ENCODE measurements at regions not wholly inside any gene's neighbourhood (a gene's known extent, or its start where the extent isn't known, plus 50 kb on each side); places are given as distances from the start of the nearest gene placed in this dataset.

GRCh38 chr6:100136590-100136989 is 142.6 kb upstream of the MCHR2 start:
- Mint-ChIP-seq H3K36me3 (ENCODE audit: unreplicated experiment) (no peaks in the 10 kb centered on the region), H3K27ac (ENCODE audit: unreplicated experiment) (no peak overlapping the region), H3K27me3 (ENCODE audit: unreplicated experiment) (peaks cover 2% of the 10 kb centered on the region), H3K4me3 (ENCODE audit: unreplicated experiment) (no peak overlapping the region), H3K4me1 (ENCODE audit: unreplicated experiment) (no peaks in the 10 kb centered on the region), H3K9me3 (ENCODE audit: unreplicated experiment) (peaks cover 3% of the 10 kb centered on the region)
- no peak for TF ChIP-seq CTCF (IDR thresholded peaks at IDR 0.05)
- DNase-seq (ENCODE audit: extremely low spot score, unreplicated experiment) = no peak

DNA sequence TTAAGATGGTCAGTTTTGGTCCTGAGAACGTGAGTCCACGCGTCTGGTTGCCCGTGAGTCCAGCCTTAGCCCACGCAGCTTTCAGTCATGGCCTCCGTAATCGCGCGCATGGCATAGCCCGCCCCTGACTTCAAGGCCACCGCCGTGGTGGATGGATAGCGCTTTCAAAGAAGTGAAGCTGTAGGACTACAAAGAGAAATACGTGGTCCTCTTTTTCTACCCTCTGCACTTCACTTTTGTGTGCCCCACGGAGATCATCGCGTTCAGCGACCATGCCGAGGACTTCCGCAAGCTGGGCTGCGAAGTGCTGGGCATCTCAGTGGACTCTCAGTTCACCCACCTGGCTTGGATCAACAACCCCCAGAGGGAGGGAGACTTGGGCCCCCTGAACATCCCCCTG is 142.0 kb upstream of the MCHR2 start:
- Mint-ChIP-seq H3K9me3 (ENCODE audit: unreplicated experiment) (peaks cover 9% of the 10 kb centered on the region), H3K4me1 (ENCODE audit: unreplicated experiment) (no peaks in the 10 kb centered on the region), H3K27ac (ENCODE audit: unreplicated experiment) (no peak overlapping the region), H3K4me3 (ENCODE audit: unreplicated experiment) (no peak overlapping the region), H3K36me3 (ENCODE audit: unreplicated experiment) (peaks cover 2% of the 10 kb centered on the region), H3K27me3 (ENCODE audit: unreplicated experiment) (peaks cover 2% of the 10 kb centered on the region)
- no peak for TF ChIP-seq CTCF (IDR thresholded peaks at IDR 0.05)
- no peak for DNase-seq (ENCODE audit: extremely low spot score, unreplicated experiment)

DNA sequence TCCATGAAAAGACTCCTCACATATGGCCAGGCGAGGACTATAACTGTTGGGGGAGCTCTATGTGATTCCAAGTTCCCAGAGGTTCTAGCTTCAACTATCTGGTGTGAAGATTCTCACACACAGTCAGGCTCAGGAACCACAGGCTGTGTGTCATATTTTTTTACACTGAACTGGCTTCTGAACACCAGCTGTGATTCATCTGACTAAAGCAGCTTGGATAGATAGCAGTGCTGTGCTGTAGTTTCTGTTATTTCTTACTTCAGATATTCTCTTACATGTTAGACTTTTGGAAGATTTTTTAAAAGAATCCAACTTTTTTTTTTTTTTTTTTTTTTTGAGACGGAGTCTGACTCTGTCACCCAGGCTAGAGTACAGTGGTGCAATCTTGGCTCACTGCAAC is 140.7 kb upstream of the MCHR2 start:
- H3K27ac Mint-ChIP-seq (ENCODE audit: unreplicated experiment) = no peak overlapping the region
- peaks cover 2% of the 10 kb centered on the region for H3K27me3 Mint-ChIP-seq (ENCODE audit: unreplicated experiment)
- peaks cover 19% of the 10 kb centered on the region for H3K9me3 Mint-ChIP-seq (ENCODE audit: unreplicated experiment)
- no peak for DNase-seq (ENCODE audit: extremely low spot score, unreplicated experiment)
- no peak overlapping the region for H3K4me3 Mint-ChIP-seq (ENCODE audit: unreplicated experiment)
- H3K36me3 Mint-ChIP-seq (ENCODE audit: unreplicated experiment) = peaks cover 2% of the 10 kb centered on the region
- H3K4me1 Mint-ChIP-seq (ENCODE audit: unreplicated experiment) = no peaks in the 10 kb centered on the region
- no peak for TF ChIP-seq CTCF (IDR thresholded peaks at IDR 0.05)

DNA sequence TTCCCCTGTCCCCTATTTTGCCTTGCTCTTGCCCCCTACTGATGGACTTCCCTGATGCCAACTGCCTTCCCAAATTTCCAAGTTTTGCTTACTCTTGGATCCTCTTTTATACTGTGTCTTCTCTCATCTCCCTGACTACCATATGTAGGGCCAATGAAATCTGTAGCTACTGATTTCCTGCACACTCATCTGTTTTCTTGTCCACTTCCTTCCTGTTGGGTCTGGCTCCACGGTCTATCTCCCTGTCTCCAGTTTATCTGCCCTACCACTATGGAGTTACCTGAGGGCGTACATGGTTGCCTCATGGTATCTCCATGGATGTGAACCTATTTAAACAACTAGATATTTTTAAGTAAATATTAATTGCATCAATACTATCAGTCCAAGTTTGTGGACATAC is 140.3 kb upstream of the MCHR2 start:
- Mint-ChIP-seq H3K27ac (ENCODE audit: unreplicated experiment) (no peak overlapping the region), H3K27me3 (ENCODE audit: unreplicated experiment) (peaks cover 2% of the 10 kb centered on the region), H3K9me3 (ENCODE audit: unreplicated experiment) (peaks cover 21% of the 10 kb centered on the region), H3K36me3 (ENCODE audit: unreplicated experiment) (peaks cover 2% of the 10 kb centered on the region), H3K4me1 (ENCODE audit: unreplicated experiment) (no peaks in the 10 kb centered on the region), H3K4me3 (ENCODE audit: unreplicated experiment) (no peak overlapping the region)
- no peak for TF ChIP-seq CTCF (IDR thresholded peaks at IDR 0.05)
- no peak for DNase-seq (ENCODE audit: extremely low spot score, unreplicated experiment)

DNA sequence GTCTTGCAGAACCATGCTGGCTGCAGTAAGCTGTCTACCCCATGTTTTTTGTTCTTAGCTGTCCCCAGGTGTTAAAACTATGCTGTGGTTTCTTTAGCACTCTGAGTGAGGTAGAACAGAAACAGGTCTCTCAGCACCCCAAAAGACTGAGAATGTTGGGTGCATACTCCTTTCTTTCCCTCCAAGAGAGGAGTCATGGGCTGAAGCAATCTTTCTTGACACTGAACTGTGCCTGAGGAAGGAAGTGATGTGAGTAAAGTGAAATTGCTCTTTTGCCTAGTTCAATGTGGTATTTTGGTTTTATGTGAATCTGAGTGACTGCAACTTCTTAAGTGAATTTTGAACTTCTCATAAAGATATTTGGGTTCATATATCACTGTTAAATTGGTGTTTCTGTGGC is 138.0 kb upstream of the MCHR2 start:
- no peak overlapping the region for H3K4me3 Mint-ChIP-seq (ENCODE audit: unreplicated experiment)
- TF ChIP-seq CTCF (IDR thresholded peaks at IDR 0.05) = no peak
- peaks cover 21% of the 10 kb centered on the region for H3K9me3 Mint-ChIP-seq (ENCODE audit: unreplicated experiment)
- H3K27me3 Mint-ChIP-seq (ENCODE audit: unreplicated experiment) = peaks cover 2% of the 10 kb centered on the region
- no peaks in the 10 kb centered on the region for H3K4me1 Mint-ChIP-seq (ENCODE audit: unreplicated experiment)
- DNase-seq (ENCODE audit: extremely low spot score, unreplicated experiment) = no peak
- H3K27ac Mint-ChIP-seq (ENCODE audit: unreplicated experiment) = no peak overlapping the region
- H3K36me3 Mint-ChIP-seq (ENCODE audit: unreplicated experiment) = peaks cover 2% of the 10 kb centered on the region

All from osteocyte (in vitro differentiated cells).